Neuronal stem cell (in vitro differentiated cells): ENCODE measurements at regions not wholly inside any gene's neighbourhood (a gene's known extent, or its start where the extent isn't known, plus 50 kb on each side); places are given as distances from the start of the nearest gene placed in this dataset.

Experiments used
- DNase-seq: peaks from one replicate; pipeline ENCODE4 v3.0.0-alpha.2; 2013; ENCODE audit warnings: low spot score
- H2AFZ ChIP-seq: one replicate; pipeline ENCODE4 v1.6.1; 2013; ENCODE audit warnings: mild to moderate bottlenecking, low read length, inconsistent platforms
- H2AK5ac ChIP-seq: 2 replicates; pipeline ENCODE4 v1.6.1; 2013; ENCODE audit warnings: low read depth, mild to moderate bottlenecking, inconsistent platforms, low read length, moderate library complexity, mixed read lengths
- H2BK120ac ChIP-seq: 2 replicates; pipeline ENCODE4 v1.6.1; 2013; ENCODE audit warnings: low read depth, mild to moderate bottlenecking, inconsistent platforms, low read length, moderate library complexity, mixed read lengths
- H2BK12ac ChIP-seq: one replicate; pipeline ENCODE4 v1.6.1; 2013; ENCODE audit warnings: low read length, inconsistent platforms
- H2BK15ac ChIP-seq: 2 replicates; pipeline ENCODE4 v1.6.1; 2013; ENCODE audit warnings: mild to moderate bottlenecking, low read length, inconsistent platforms, mixed read lengths
- H2BK5ac ChIP-seq: one replicate; pipeline ENCODE4 v1.6.1; 2013; ENCODE audit warnings: inconsistent platforms, mild to moderate bottlenecking, low read length, moderate library complexity
- H3K14ac ChIP-seq: one replicate; pipeline ENCODE4 v1.6.1; 2013; ENCODE audit warnings: low read length, inconsistent platforms
- H3K18ac ChIP-seq: 2 replicates; pipeline ENCODE4 v1.6.1; 2013; ENCODE audit warnings: low read length, inconsistent platforms
- H3K23ac ChIP-seq: 2 replicates; pipeline ENCODE4 v1.6.1; 2013; ENCODE audit warnings: low read depth, mild to moderate bottlenecking, mixed read lengths, low read length, inconsistent platforms; ENCODE audit not compliant: poor library complexity
- H3K27ac ChIP-seq: replicated peaks from 3 replicates; pipeline ENCODE4 v1.5.1; 2013; ENCODE audit warnings: low read length, inconsistent platforms
- H3K27me3 ChIP-seq, 3 experiments: 2 replicates each; pipeline ENCODE4 v1.6.1; 2013; ENCODE audit warnings: low read length in 3 of 3, mild to moderate bottlenecking in 2 of 3, inconsistent platforms in 1 of 3, low read depth in 1 of 3, mixed read lengths in 1 of 3, moderate library complexity in 1 of 3; ENCODE audit not compliant: control insufficient read depth in 3 of 3, insufficient read depth in 3 of 3
- H3K36me3 ChIP-seq, 2 donors: replicated peaks in 1 of 2; 2 replicates each; pipeline ENCODE4 v1.6.1; 2013; ENCODE audit warnings: low read length in 2 of 2; ENCODE audit not compliant: control insufficient read depth in 2 of 2, insufficient read depth in 2 of 2
- H3K4ac ChIP-seq: 2 replicates; pipeline ENCODE4 v1.6.1; 2013; ENCODE audit warnings: inconsistent platforms, mild to moderate bottlenecking, low read length, moderate library complexity
- H3K4me1 ChIP-seq, 2 donors: 1 replicate in 1 of 2; 2 replicates in 1 of 2; pipeline ENCODE4 v1.6.1; 2013; ENCODE audit warnings: low read length in 2 of 2, low read depth in 1 of 2; ENCODE audit not compliant: control insufficient read depth in 2 of 2, insufficient read depth in 1 of 2
- H3K4me2 ChIP-seq: one replicate; pipeline ENCODE4 v1.6.1; 2013; ENCODE audit warnings: mild to moderate bottlenecking, low read length, inconsistent platforms; ENCODE audit not compliant: insufficient read depth, poor library complexity, severe bottlenecking
- H3K4me3 ChIP-seq, 2 donors: 2 replicates each; pipeline ENCODE4 v1.5.1; 2013; ENCODE audit warnings: low read length in 2 of 2, mild to moderate bottlenecking in 2 of 2, inconsistent platforms in 1 of 2, moderate library complexity in 1 of 2
- H3K79me1 ChIP-seq: one replicate; pipeline ENCODE4 v1.6.1; 2013; ENCODE audit warnings: low read depth, mild to moderate bottlenecking, inconsistent platforms, low read length, moderate library complexity
- H3K9ac ChIP-seq: one replicate; pipeline ENCODE4 v1.6.1; 2013; ENCODE audit warnings: mild to moderate bottlenecking, low read depth, low read length, inconsistent platforms; ENCODE audit not compliant: poor library complexity
- H3K9me3 ChIP-seq, 2 donors: replicated peaks in 1 of 2; 2 replicates each; pipeline versions ENCODE3 to v1.6.1; 2013; ENCODE audit warnings: low read length in 2 of 2, mild to moderate bottlenecking in 2 of 2, inconsistent platforms in 1 of 2, low read depth in 1 of 2, mixed read lengths in 1 of 2, moderate library complexity in 1 of 2; ENCODE audit not compliant: control insufficient read depth in 2 of 2, insufficient read depth in 1 of 2
- H4K8ac ChIP-seq: one replicate; pipeline ENCODE4 v1.6.1; 2013; ENCODE audit warnings: low read depth, mild to moderate bottlenecking, inconsistent platforms, low read length, moderate library complexity
- H4K91ac ChIP-seq: one replicate; pipeline ENCODE4 v1.6.1; 2013; ENCODE audit warnings: low read length, low read depth, mild to moderate bottlenecking, inconsistent platforms; ENCODE audit not compliant: poor library complexity
- WGBS, 2 donors: extraction: QIAGEN DNeasy Blood & Tissue Kit; methylation state at CpG; one replicate each; pipeline ENCODE4 v1.1.7; 2013; ENCODE audit warnings: missing lambda C conversion rate in 2 of 2, mixed read lengths in 1 of 2; ENCODE audit not compliant: insufficient read length in 2 of 2, insufficient replicate concordance in 1 of 2; ENCODE audit errors: extremely low coverage in 2 of 2; 5-methylcytosine and 5-hydroxymethylcytosine counted together

- H2BK15ac ChIP-seq, result no peak overlapping the region
- no peak overlapping the region for H3K27ac ChIP-seq
- no peaks in the 10 kb centered on the region for H3K27me3 ChIP-seq
- no peak overlapping the region for H3K4me2 ChIP-seq
- WGBS, 2 donors, result no CpG with 5 or more reads among the region's 1 CpG
- H3K4ac ChIP-seq, result no peak overlapping the region
- H2BK12ac ChIP-seq, result no peak overlapping the region
- no peak overlapping the region for H2AFZ ChIP-seq
- H3K79me1 ChIP-seq, result no peaks in the 10 kb centered on the region
- peaks cover 0 to 3% of the 10 kb centered on the region in 2 donors for H3K4me1 ChIP-seq
- H3K18ac ChIP-seq, result no peak overlapping the region
- no peak for DNase-seq
- H3K14ac ChIP-seq, result no peak overlapping the region
- H3K9ac ChIP-seq, result no peak overlapping the region
- H2BK120ac ChIP-seq, result no peak overlapping the region
- no peak overlapping the region for H4K8ac ChIP-seq
- H4K91ac ChIP-seq, result no peak overlapping the region
- H3K9me3 ChIP-seq, result no peaks in the 10 kb centered on the region
- no peak overlapping the region for H2BK5ac ChIP-seq
- no peak overlapping the region for H2AK5ac ChIP-seq
- H3K4me3 ChIP-seq, result no peak overlapping the region
- H3K36me3 ChIP-seq, result no peaks in the 10 kb centered on the region
- H3K23ac ChIP-seq, result no peak overlapping the region
These were observed 880.9 kb downstream of the ANKRD7 start for GRCh38 chr7:119105381-119105780.

GRCh38 chr7:119123326-119123725 is 898.8 kb downstream of the ANKRD7 start:
- H4K91ac ChIP-seq, result no peak overlapping the region
- no peak overlapping the region for H2BK120ac ChIP-seq
- no CpG with 5 or more reads among the region's 8 CpGs for WGBS, 2 donors
- no peak overlapping the region for H2BK15ac ChIP-seq
- no peak overlapping the region for H3K23ac ChIP-seq
- no peak overlapping the region for H3K9ac ChIP-seq
- H2AK5ac ChIP-seq, result no peak overlapping the region
- H3K27me3 ChIP-seq, result no peaks in the 10 kb centered on the region
- no peak overlapping the region for H3K27ac ChIP-seq
- H3K4me1 ChIP-seq, result no peaks in the 10 kb centered on the region
- no peak overlapping the region for H2BK5ac ChIP-seq
- H3K9me3 ChIP-seq, result no peaks in the 10 kb centered on the region
- H3K79me1 ChIP-seq, result no peaks in the 10 kb centered on the region
- no peak overlapping the region for H3K18ac ChIP-seq
- DNase-seq, result no peak
- H3K36me3 ChIP-seq, result no peaks in the 10 kb centered on the region
- H3K14ac ChIP-seq, result no peak overlapping the region
- no peak overlapping the region for H2AFZ ChIP-seq
- no peak overlapping the region for H2BK12ac ChIP-seq
- no peak overlapping the region for H3K4ac ChIP-seq
- no peak overlapping the region for H3K4me3 ChIP-seq
- no peak overlapping the region for H4K8ac ChIP-seq
- H3K4me2 ChIP-seq, result no peak overlapping the region

GRCh38 chr7:119127706-119128105 is 903.2 kb downstream of the ANKRD7 start:
- Histone ChIP-seq H2AFZ (no peak overlapping the region), H4K91ac (no peak overlapping the region), H4K8ac (no peak overlapping the region), H3K4me2 (no peak overlapping the region), H2BK5ac (no peak overlapping the region), H3K4me3 (no peak overlapping the region), H3K27me3 (no peaks in the 10 kb centered on the region), H3K18ac (no peak overlapping the region), H3K4ac (no peak overlapping the region), H3K79me1 (no peaks in the 10 kb centered on the region), H3K9me3 (no peaks in the 10 kb centered on the region), H3K36me3 (no peaks in the 10 kb centered on the region), H2AK5ac (no peak overlapping the region), H3K23ac (no peak overlapping the region), H2BK15ac (no peak overlapping the region), H2BK12ac (no peak overlapping the region), H3K14ac (no peak overlapping the region), H2BK120ac (no peak overlapping the region), H3K9ac (no peak overlapping the region), H3K4me1 (no peaks in the 10 kb centered on the region), H3K27ac (no peak overlapping the region)
- WGBS, 2 donors, result no CpG with 5 or more reads among the region's 3 CpGs
- no peak for DNase-seq

- H3K27ac ChIP-seq, result no peak overlapping the region
- no peak overlapping the region for H3K4me3 ChIP-seq
- no peaks in the 10 kb centered on the region for H3K27me3 ChIP-seq
- H3K9ac ChIP-seq, result no peak overlapping the region
- no peak overlapping the region for H4K8ac ChIP-seq
- H3K18ac ChIP-seq, result no peak overlapping the region
- H2BK12ac ChIP-seq, result no peak overlapping the region
- H2AK5ac ChIP-seq, result no peak overlapping the region
- no peak overlapping the region for H2BK120ac ChIP-seq
- no peak overlapping the region for H4K91ac ChIP-seq
- no peak overlapping the region for H2BK5ac ChIP-seq
- H2AFZ ChIP-seq, result no peak overlapping the region
- H3K79me1 ChIP-seq, result no peaks in the 10 kb centered on the region
- H3K23ac ChIP-seq, result no peak overlapping the region
- DNase-seq, result no peak
- no peaks in the 10 kb centered on the region for H3K9me3 ChIP-seq
- no peak overlapping the region for H3K4me2 ChIP-seq
- H3K4ac ChIP-seq, result no peak overlapping the region
- no peak overlapping the region for H3K14ac ChIP-seq
- no peaks in the 10 kb centered on the region for H3K36me3 ChIP-seq
- no peak overlapping the region for H2BK15ac ChIP-seq
- no peaks in the 10 kb centered on the region for H3K4me1 ChIP-seq
These were observed 907.9 kb downstream of the ANKRD7 start for GRCh38 chr7:119132436-119132835.
